ENCODE measurements at regions not wholly inside any gene's neighbourhood (a gene's known extent, or its start where the extent isn't known, plus 50 kb on each side); places are given as distances from the start of the nearest gene placed in this dataset.

DNA sequence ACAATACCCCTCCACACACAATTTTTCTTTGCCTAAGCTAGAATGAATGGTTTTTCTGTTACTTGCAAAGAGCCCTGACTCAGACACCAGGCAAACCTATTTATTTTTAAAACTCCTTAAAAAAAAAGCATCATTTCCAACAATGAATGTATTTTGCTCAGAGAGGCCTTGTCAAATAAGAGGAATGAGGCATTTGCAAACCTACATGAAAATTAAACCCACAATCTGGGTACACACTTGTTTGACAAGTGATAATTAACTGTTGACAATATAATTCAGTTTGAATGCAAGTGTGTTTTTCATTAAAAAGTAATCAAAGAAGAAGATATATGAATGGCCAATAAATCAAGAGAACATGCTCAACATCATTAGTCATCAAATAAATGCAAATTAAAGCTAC, 339.5 kb downstream of the PTPRU start:
- no peak for TF ChIP-seq SP1 (IDR thresholded peaks at IDR 0.05; ENCODE audit: low read depth)
- TF ChIP-seq POLR2AphosphoS5 (IDR thresholded peaks at IDR 0.05; ENCODE audit: low read depth, low read length), result no peak
- TF ChIP-seq, protein P1, sequence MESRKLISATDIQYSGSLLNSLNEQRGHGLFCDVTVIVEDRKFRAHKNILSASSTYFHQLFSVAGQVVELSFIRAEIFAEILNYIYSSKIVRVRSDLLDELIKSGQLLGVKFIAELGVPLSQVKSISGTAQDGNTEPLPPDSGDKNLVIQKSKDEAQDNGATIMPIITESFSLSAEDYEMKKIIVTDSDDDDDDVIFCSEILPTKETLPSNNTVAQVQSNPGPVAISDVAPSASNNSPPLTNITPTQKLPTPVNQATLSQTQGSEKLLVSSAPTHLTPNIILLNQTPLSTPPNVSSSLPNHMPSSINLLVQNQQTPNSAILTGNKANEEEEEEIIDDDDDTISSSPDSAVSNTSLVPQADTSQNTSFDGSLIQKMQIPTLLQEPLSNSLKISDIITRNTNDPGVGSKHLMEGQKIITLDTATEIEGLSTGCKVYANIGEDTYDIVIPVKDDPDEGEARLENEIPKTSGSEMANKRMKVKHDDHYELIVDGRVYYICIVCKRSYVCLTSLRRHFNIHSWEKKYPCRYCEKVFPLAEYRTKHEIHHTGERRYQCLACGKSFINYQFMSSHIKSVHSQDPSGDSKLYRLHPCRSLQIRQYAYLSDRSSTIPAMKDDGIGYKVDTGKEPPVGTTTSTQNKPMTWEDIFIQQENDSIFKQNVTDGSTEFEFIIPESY (IDR thresholded peaks at IDR 0.05; ENCODE audit: extremely low read depth, insufficient replicate concordance, low read length), result no peak
- TF ChIP-seq SIN3A (IDR thresholded peaks at IDR 0.05; ENCODE audit: low read depth), result no peak
- TF ChIP-seq, protein P2, sequence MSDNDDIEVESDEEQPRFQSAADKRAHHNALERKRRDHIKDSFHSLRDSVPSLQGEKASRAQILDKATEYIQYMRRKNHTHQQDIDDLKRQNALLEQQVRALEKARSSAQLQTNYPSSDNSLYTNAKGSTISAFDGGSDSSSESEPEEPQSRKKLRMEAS (IDR thresholded peaks at IDR 0.05), result no peak
- TF ChIP-seq POLR2A (IDR thresholded peaks at IDR 0.05; ENCODE audit: borderline replicate concordance, extremely low read depth, insufficient read depth, insufficient read length), result no peak
- no peak for TF ChIP-seq CEBPB (IDR thresholded peaks at IDR 0.05; ENCODE audit: low read depth)
- Histone ChIP-seq H3K4me2 (ENCODE audit: low read length) (no peak overlapping the region), H3K36me3 (ENCODE audit: control insufficient read depth in 1 of 2, insufficient read depth in 2 of 2, low read length in 2 of 2) (no peaks in the 10 kb centered on the region), H3K27me3 (ENCODE audit: insufficient read depth, low read length) (no peaks in the 10 kb centered on the region), H3K9ac (ENCODE audit: low read length) (no peak overlapping the region), H3K9me2 (ENCODE audit: insufficient read depth) (no peaks in the 10 kb centered on the region), H4K20me1 (ENCODE audit: insufficient read depth) (no peaks in the 10 kb centered on the region), H3K4me3 (replicated peaks in 1 of 2; ENCODE audit: low read depth in 1 of 2, low read length in 2 of 2) (no peak overlapping the region), H3K9me3 (ENCODE audit: control insufficient read depth in 1 of 2, insufficient read depth in 1 of 2, low read depth in 1 of 2, low read length in 2 of 2) (no peaks in the 10 kb centered on the region), H3K27ac (ENCODE audit: low read depth, low read length) (no peak overlapping the region), H2AFZ (ENCODE audit: low read depth, low read length, poor library complexity, severe bottlenecking) (no peak overlapping the region), H3K4me1 (ENCODE audit: control insufficient read depth in 1 of 2, insufficient read depth in 2 of 2, low read length in 2 of 2) (peaks cover 4 to 18% of the 10 kb centered on the region in 2 experiments; a peak in 3 of 4 replicates), H3K79me2 (ENCODE audit: insufficient read depth, low read length) (no peaks in the 10 kb centered on the region)
- POLR2A ChIA-PET, result interaction anchor here (0.7 kb wide), 1 partner anchor 234 kb away, joined by 3 read pairs; no protein-coding TSS in a partner anchor
- CTCF ChIA-PET, result no interaction called here
- BruUV-seq (replicated peaks), result no TSS peak
- RAD21 ChIA-PET (ENCODE audit: low non-redundant PET in 1 of 2, low total read pairs in 2 of 2, uncharacterized antibody in 2 of 2, unreplicated experiment in 2 of 2), result no interaction called here
- DNase-seq (ENCODE audit: low read depth, low spot score) (no peak), ATAC-seq (no peak)
- intact Hi-C loops (cut with micrococcal nuclease), result no loop called here

DNA sequence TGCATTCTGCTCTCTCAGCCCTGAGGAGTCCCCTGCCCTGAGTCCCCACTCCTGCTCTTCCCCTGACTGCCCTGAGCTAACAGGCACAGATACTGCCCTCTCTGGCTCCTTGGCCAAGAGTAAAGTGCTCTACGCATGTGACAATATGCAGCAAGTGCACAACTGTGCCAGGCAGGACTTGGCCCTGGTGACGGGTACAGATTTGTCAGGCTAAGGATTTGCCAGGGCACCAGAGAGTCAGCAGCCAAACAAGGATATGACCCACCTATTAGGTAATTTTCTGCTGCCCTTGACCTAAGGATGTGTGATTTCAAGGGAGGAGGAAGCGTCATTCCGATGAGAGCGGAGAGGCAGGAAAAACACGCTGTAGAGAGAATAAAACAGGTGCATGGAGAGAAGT, 339.0 kb downstream of the PTPRU start:
- ChIA-PET POLR2A (no interaction called here), CTCF (no interaction called here), RAD21 (ENCODE audit: low non-redundant PET in 1 of 2, low total read pairs in 2 of 2, uncharacterized antibody in 2 of 2, unreplicated experiment in 2 of 2) (no interaction called here)
- Histone ChIP-seq H3K27me3 (ENCODE audit: insufficient read depth, low read length) (no peaks in the 10 kb centered on the region), H3K4me1 (ENCODE audit: control insufficient read depth in 1 of 2, insufficient read depth in 2 of 2, low read length in 2 of 2) (peaks cover 8 to 23% of the 10 kb centered on the region in 2 experiments; a peak in 3 of 4 replicates), H3K9me3 (ENCODE audit: control insufficient read depth in 1 of 2, insufficient read depth in 1 of 2, low read depth in 1 of 2, low read length in 2 of 2) (no peaks in the 10 kb centered on the region), H4K20me1 (ENCODE audit: insufficient read depth) (no peaks in the 10 kb centered on the region), H3K27ac (ENCODE audit: low read depth, low read length) (no peak overlapping the region), H3K4me2 (ENCODE audit: low read length) (no peak overlapping the region), H3K4me3 (replicated peaks in 1 of 2; ENCODE audit: low read depth in 1 of 2, low read length in 2 of 2) (no peak overlapping the region), H3K36me3 (ENCODE audit: control insufficient read depth in 1 of 2, insufficient read depth in 2 of 2, low read length in 2 of 2) (no peaks in the 10 kb centered on the region), H3K9ac (ENCODE audit: low read length) (no peak overlapping the region), H3K79me2 (ENCODE audit: insufficient read depth, low read length) (no peaks in the 10 kb centered on the region), H3K9me2 (ENCODE audit: insufficient read depth) (no peaks in the 10 kb centered on the region), H2AFZ (ENCODE audit: low read depth, low read length, poor library complexity, severe bottlenecking) (no peak overlapping the region)
- no peak for ATAC-seq
- TF ChIP-seq, protein P2 (IDR thresholded peaks at IDR 0.05), result no peak
- no peak for TF ChIP-seq SIN3A (IDR thresholded peaks at IDR 0.05; ENCODE audit: low read depth)
- TF ChIP-seq, protein P3, sequence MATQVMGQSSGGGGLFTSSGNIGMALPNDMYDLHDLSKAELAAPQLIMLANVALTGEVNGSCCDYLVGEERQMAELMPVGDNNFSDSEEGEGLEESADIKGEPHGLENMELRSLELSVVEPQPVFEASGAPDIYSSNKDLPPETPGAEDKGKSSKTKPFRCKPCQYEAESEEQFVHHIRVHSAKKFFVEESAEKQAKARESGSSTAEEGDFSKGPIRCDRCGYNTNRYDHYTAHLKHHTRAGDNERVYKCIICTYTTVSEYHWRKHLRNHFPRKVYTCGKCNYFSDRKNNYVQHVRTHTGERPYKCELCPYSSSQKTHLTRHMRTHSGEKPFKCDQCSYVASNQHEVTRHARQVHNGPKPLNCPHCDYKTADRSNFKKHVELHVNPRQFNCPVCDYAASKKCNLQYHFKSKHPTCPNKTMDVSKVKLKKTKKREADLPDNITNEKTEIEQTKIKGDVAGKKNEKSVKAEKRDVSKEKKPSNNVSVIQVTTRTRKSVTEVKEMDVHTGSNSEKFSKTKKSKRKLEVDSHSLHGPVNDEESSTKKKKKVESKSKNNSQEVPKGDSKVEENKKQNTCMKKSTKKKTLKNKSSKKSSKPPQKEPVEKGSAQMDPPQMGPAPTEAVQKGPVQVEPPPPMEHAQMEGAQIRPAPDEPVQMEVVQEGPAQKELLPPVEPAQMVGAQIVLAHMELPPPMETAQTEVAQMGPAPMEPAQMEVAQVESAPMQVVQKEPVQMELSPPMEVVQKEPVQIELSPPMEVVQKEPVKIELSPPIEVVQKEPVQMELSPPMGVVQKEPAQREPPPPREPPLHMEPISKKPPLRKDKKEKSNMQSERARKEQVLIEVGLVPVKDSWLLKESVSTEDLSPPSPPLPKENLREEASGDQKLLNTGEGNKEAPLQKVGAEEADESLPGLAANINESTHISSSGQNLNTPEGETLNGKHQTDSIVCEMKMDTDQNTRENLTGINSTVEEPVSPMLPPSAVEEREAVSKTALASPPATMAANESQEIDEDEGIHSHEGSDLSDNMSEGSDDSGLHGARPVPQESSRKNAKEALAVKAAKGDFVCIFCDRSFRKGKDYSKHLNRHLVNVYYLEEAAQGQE (IDR thresholded peaks at IDR 0.05; ENCODE audit: low read depth), result no peak
- TF ChIP-seq, protein P1 (IDR thresholded peaks at IDR 0.05; ENCODE audit: extremely low read depth, insufficient replicate concordance, low read length), result no peak
- no TSS peak for BruUV-seq (replicated peaks)
- DNase-seq (ENCODE audit: low read depth, low spot score), result no peak
- intact Hi-C loops (cut with micrococcal nuclease), result no loop called here

Data from HCT116 (cell line).